T-helper 1 cell treated with Interleukin-12 subunit alpha and Interleukin-12 subunit beta and Interleukin-4 antibody, amounts not matched to agents 30 μg/mL and 1 μg/mL, for 36 hours (primary cell): ENCODE measurements at regions not wholly inside any gene's neighbourhood (a gene's known extent, or its start where the extent isn't known, plus 50 kb on each side); places are given as distances from the start of the nearest gene placed in this dataset.

Experiments used
- H3K27ac Mint-ChIP-seq: one replicate; pipeline ENCODE4 v1.8.0; 2021; ENCODE audit warnings: mild to moderate bottlenecking, mixed read lengths
- H3K27me3 Mint-ChIP-seq: one replicate; pipeline ENCODE4 v1.8.0; 2021; ENCODE audit warnings: low read depth, mixed read lengths
- H3K36me3 Mint-ChIP-seq: one replicate; pipeline ENCODE4 v1.8.0; 2021; ENCODE audit warnings: low read depth, mixed read lengths
- H3K4me1 Mint-ChIP-seq: one replicate; pipeline ENCODE4 v1.8.0; 2021; ENCODE audit warnings: low read depth, mixed read lengths
- H3K4me3 Mint-ChIP-seq: one replicate; pipeline ENCODE4 v1.8.0; 2021; ENCODE audit warnings: mild to moderate bottlenecking, moderate library complexity, mixed read lengths
- H3K9me3 Mint-ChIP-seq: one replicate; pipeline ENCODE4 v1.8.0; 2021; ENCODE audit warnings: mixed read lengths

DNA sequence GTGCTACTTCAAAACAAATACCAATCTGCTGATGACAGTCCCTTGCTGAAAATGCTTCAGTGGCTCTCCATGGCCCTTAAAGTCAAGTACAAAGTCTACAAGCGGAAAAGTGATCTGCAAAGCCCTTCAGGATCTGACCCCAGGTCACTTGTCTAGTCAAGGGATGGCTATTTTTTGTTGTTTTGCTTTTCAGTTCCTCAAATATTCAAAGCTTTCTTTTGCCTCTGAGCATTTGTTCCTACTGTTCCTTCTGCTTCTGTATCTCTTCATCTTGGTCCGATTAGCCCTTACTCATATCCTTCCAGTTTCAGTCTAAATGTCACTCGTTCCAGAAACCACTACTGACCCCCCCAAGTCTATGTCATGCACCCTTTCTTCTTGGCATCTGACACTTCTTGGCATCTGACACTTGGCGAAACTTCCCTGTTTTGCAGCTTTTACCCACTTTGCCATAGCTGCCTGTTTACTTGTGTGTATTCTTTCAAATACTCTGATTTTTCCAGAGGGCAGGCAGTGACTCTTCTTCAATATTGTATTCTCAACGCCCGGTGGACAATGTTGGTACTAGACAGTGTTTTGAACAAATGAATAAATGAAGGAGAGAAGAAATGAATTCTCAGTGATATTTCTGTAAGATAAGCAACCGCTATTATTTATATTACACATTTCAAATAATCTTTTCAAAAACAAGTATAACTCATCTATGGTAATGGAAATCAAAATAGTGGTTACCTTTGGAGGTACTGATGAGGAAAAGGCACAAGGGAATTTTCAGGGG, 175.9 kb upstream of the FN1 start:
- H3K27me3 Mint-ChIP-seq = peaks cover under 1% of the 10 kb centered on the region
- no peak overlapping the region for H3K4me3 Mint-ChIP-seq
- H3K27ac Mint-ChIP-seq = no peak overlapping the region
- H3K9me3 Mint-ChIP-seq = no peaks in the 10 kb centered on the region
- no peaks in the 10 kb centered on the region for H3K4me1 Mint-ChIP-seq
- H3K36me3 Mint-ChIP-seq = no peaks in the 10 kb centered on the region

GRCh38 chr2:215609089-215610032, 173.5 kb upstream of the FN1 start:
- H3K36me3 Mint-ChIP-seq = no peaks in the 10 kb centered on the region
- no peaks in the 10 kb centered on the region for H3K9me3 Mint-ChIP-seq

DNA sequence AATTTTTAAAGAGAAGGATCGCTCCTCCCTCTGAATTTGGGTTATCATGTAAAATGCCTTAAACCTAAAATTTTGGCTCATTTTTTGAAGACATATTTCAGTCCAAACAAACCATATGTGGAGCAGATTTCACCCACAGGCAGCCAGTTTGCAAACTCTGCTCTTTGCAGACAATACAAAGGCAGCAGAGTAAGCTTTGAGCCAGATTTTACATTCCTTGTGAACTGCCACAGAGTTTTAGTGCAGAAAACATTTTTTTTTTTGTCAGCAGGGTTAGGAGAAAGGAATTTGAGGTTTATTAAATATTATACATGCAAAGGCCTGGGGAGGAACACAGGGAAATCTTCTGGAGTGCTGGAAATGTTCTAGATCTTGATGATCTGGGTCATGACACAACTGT, 171.9 kb upstream of the FN1 start:
- Mint-ChIP-seq H3K27me3 (no peaks in the 10 kb centered on the region), H3K27ac (no peak overlapping the region), H3K9me3 (no peaks in the 10 kb centered on the region), H3K4me3 (no peak overlapping the region), H3K36me3 (no peaks in the 10 kb centered on the region), H3K4me1 (no peaks in the 10 kb centered on the region)

More at GRCh38 chr2:215609089-215610032, 173.5 kb upstream of the FN1 start:
- Mint-ChIP-seq H3K4me1 (no peaks in the 10 kb centered on the region), H3K27me3 (no peaks in the 10 kb centered on the region), H3K4me3 (no peak overlapping the region), H3K27ac (no peak overlapping the region)

GRCh38 chr2:215606219-215606618, 170.4 kb upstream of the FN1 start:
- Mint-ChIP-seq H3K27ac (no peak overlapping the region), H3K4me1 (no peaks in the 10 kb centered on the region), H3K4me3 (no peak overlapping the region), H3K36me3 (no peaks in the 10 kb centered on the region), H3K27me3 (no peaks in the 10 kb centered on the region), H3K9me3 (no peaks in the 10 kb centered on the region)

DNA sequence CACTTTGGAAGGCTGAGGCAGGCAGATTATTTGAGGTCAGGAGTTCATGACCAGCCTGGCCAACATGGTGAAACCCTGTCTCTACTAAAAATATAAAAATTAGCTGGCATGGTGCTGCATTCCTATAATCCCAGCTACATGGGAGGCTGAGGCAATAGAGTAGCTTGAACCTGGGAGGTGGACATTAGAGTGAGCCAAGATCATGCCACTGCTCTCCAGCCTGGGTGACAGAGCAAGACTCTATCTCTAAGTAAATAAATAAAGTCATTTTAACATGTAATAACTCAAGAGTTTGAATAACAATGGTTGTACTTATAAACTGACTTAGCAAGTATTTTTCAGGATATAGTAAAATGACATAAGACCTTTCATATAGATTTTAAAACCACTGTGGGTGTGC, 169.3 kb upstream of the FN1 start:
- no peaks in the 10 kb centered on the region for H3K36me3 Mint-ChIP-seq
- no peak overlapping the region for H3K4me3 Mint-ChIP-seq
- H3K4me1 Mint-ChIP-seq = no peaks in the 10 kb centered on the region
- H3K9me3 Mint-ChIP-seq = no peaks in the 10 kb centered on the region
- no peak overlapping the region for H3K27ac Mint-ChIP-seq
- H3K27me3 Mint-ChIP-seq = no peaks in the 10 kb centered on the region

GRCh38 chr2:215604606-215605005, 168.7 kb upstream of the FN1 start:
- H3K27me3 Mint-ChIP-seq = no peaks in the 10 kb centered on the region

DNA sequence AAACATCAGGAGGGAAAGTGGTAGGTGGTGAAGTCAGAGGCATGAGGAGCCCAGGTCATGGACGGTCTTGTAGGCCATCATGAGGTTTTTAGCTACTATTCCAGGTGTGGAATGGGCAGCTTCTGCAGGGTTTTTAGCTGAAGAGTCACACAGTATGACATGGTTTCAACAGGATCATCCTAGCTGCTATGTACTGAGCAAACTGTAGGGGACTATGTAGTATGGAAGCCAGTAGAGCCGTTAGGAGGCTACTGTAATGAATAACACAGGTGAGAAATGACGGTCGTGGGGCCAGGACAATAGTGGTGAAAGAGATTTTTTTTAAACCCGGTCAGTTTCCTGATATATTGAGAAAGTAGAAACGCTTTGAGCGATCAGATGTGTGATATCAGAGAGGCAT, 167.6 kb upstream of the FN1 start:
- Mint-ChIP-seq H3K4me3 (no peak overlapping the region), H3K36me3 (no peaks in the 10 kb centered on the region), H3K9me3 (no peaks in the 10 kb centered on the region), H3K4me1 (no peaks in the 10 kb centered on the region), H3K27ac (no peak overlapping the region), H3K27me3 (no peaks in the 10 kb centered on the region)

More at GRCh38 chr2:215604606-215605005, 168.7 kb upstream of the FN1 start:
- H3K4me3 Mint-ChIP-seq = no peak overlapping the region
- no peaks in the 10 kb centered on the region for H3K9me3 Mint-ChIP-seq
- H3K27ac Mint-ChIP-seq = no peak overlapping the region
- no peaks in the 10 kb centered on the region for H3K4me1 Mint-ChIP-seq
- H3K36me3 Mint-ChIP-seq = no peaks in the 10 kb centered on the region

GRCh38 chr2:215602997-215603396, 167.1 kb upstream of the FN1 start:
- Mint-ChIP-seq H3K4me3 (no peak overlapping the region), H3K27ac (no peak overlapping the region), H3K27me3 (no peaks in the 10 kb centered on the region), H3K9me3 (no peaks in the 10 kb centered on the region), H3K4me1 (no peaks in the 10 kb centered on the region), H3K36me3 (no peaks in the 10 kb centered on the region)

DNA sequence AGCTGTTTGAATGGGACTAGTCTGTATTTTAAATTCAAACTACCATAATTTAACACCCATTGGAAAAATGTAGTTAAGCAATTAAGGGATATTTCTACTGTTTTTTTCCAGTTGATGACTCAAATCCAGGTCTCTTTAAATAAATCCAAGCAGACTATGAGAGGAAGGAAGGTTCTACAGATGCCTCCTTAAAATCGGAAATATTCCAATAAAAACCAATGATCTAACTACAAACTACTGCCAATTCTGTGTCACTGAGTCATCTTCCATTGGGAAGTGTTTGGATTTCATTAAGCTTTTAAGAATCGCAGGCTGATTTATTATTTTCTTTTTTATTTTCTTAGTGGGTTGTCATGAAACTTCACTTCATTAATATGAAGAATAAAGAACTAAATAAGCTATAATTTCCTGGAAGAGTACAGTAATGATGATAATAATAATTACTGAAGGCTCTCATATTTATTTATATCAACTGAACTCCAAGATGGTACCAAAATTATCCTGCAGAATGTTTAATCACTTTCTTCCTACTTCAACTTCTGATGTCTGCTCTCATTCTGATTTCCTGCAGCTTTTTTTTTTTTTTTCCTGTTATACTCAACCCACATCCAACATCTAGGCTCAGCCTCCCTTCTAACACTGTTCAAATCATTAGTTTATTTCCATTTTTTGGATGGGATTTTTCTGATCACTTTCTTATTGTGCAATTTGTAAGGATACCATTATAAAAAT, 166.3 kb upstream of the FN1 start:
- no peaks in the 10 kb centered on the region for H3K4me1 Mint-ChIP-seq
- H3K36me3 Mint-ChIP-seq = no peaks in the 10 kb centered on the region
- no peak overlapping the region for H3K27ac Mint-ChIP-seq
- H3K4me3 Mint-ChIP-seq = no peak overlapping the region
- no peaks in the 10 kb centered on the region for H3K9me3 Mint-ChIP-seq
- H3K27me3 Mint-ChIP-seq = no peaks in the 10 kb centered on the region

GRCh38 chr2:215601526-215601925, 165.7 kb upstream of the FN1 start:
- Mint-ChIP-seq H3K4me1 (no peaks in the 10 kb centered on the region), H3K27ac (no peak overlapping the region), H3K36me3 (no peaks in the 10 kb centered on the region), H3K9me3 (no peaks in the 10 kb centered on the region), H3K4me3 (no peak overlapping the region), H3K27me3 (no peaks in the 10 kb centered on the region)

- Mint-ChIP-seq H3K4me3 (no peak overlapping the region), H3K36me3 (no peaks in the 10 kb centered on the region), H3K27ac (no peak overlapping the region), H3K4me1 (no peaks in the 10 kb centered on the region), H3K27me3 (no peaks in the 10 kb centered on the region), H3K9me3 (no peaks in the 10 kb centered on the region)
Observed at GRCh38 chr2:215598376-215598975, 162.6 kb upstream of the FN1 start.

- H3K4me1 Mint-ChIP-seq = no peaks in the 10 kb centered on the region
- no peak overlapping the region for H3K27ac Mint-ChIP-seq
- H3K9me3 Mint-ChIP-seq = no peaks in the 10 kb centered on the region
- no peaks in the 10 kb centered on the region for H3K36me3 Mint-ChIP-seq
- H3K4me3 Mint-ChIP-seq = no peak overlapping the region
- no peaks in the 10 kb centered on the region for H3K27me3 Mint-ChIP-seq
Observed at GRCh38 chr2:215597577-215597976, 161.7 kb upstream of the FN1 start.

GRCh38 chr2:215594766-215595165, 158.9 kb upstream of the FN1 start:
- Mint-ChIP-seq H3K4me3 (no peak overlapping the region), H3K36me3 (no peaks in the 10 kb centered on the region), H3K27ac (no peak overlapping the region), H3K9me3 (no peaks in the 10 kb centered on the region), H3K27me3 (peaks cover 4% of the 10 kb centered on the region), H3K4me1 (no peaks in the 10 kb centered on the region)

DNA sequence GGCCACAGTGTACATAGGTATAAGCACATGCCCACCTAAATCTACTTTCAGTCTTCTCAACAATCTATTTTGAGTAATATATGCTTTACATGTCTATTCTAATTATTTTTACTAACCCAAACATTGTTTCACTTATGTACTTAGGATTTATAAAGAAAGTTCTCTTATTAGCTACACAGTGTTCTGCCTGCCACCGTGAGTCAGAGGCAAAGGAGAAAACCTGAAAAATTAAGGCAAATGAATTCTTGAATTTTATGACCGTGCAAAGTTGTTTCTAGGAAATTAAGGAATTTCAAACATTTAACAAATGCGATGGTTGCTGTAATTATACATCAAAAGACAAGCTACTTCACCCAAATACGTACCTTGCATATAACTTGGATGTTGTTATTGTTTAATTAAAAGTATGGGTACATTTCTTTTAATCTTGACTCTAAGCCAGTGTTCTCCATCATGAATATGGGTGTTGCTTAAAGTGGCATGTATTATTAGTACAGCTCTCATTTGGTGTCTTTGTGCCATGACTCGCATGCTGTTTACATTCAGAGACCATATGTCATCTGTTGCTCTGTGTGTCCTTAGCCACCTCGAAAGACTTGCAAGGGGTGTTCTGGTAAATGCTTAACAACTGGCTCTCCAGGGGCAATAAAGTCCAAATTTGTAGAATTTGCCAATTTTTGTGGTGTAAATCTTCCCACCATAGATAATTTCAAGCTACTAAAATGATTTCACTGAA, 154.3 kb upstream of the FN1 start:
- no peaks in the 10 kb centered on the region for H3K4me1 Mint-ChIP-seq
- no peaks in the 10 kb centered on the region for H3K36me3 Mint-ChIP-seq
- no peak overlapping the region for H3K4me3 Mint-ChIP-seq
- no peak overlapping the region for H3K27ac Mint-ChIP-seq
- no peaks in the 10 kb centered on the region for H3K9me3 Mint-ChIP-seq
- H3K27me3 Mint-ChIP-seq = peaks cover 4% of the 10 kb centered on the region
